H54 (cell line): ENCODE measurements at regions not wholly inside any gene's neighbourhood (a gene's known extent, or its start where the extent isn't known, plus 50 kb on each side); places are given as distances from the start of the nearest gene placed in this dataset.

Experiments
- DNase-seq: peaks from one replicate; pipeline ENCODE4 v3.0.0; 2011; ENCODE audit warnings: low spot score, mixed read lengths; ENCODE audit not compliant: insufficient read length
- FAIRE-seq: peaks from 3 replicates; lab custom pipeline; 2011; peaks lifted over from hg19 to GRCh38; lab: Jason Lieb, UNC
- POLR2A ChIP-seq: IDR thresholded peaks from 2 replicates; pipeline ENCODE4 v1.6.1; 2011; ENCODE audit warnings: low read depth, mild to moderate bottlenecking, low read length

DNA sequence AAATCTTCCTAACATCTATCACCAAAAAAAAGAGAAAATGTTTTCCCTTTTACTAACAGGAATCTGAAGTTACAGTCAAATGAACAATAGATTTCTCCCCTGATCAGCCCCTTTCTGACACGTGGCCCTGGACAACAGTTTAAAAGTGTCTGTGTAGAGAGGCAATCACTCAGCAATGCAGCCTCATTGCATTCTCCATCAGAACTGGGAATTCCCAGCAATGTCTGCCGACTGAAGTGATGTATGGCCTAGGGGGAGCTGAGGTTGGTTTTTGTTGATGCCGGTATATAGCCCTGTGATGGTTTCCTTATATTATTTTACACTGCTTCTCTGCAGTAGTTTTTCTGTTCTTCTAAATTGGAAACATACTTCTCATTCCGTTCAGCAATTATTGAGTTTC is 904.3 kb upstream of the CDH8 start:
- FAIRE-seq, result no peak
- no peak for DNase-seq
- no peak for TF ChIP-seq POLR2A

DNA sequence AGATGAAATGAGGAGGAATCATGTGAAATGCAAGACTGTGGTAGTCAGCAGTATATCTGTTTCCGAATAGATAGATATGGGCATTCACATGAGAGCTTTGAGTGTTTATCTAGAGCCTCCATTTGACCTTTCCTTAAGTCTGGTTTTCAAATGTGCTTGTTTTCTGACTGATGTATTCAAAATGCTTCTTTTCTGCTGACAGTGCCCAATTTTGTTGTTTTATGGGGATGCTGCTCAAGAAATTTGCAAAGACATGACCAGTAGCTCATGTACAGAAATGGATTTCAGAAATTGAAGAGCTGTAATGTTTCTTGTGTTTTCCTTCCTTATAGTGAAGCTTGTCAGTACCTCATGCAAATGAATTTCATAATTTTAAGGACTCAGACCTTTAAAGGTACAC is 903.4 kb upstream of the CDH8 start:
- DNase-seq, result no peak
- no peak for FAIRE-seq
- no peak for TF ChIP-seq POLR2A

DNA sequence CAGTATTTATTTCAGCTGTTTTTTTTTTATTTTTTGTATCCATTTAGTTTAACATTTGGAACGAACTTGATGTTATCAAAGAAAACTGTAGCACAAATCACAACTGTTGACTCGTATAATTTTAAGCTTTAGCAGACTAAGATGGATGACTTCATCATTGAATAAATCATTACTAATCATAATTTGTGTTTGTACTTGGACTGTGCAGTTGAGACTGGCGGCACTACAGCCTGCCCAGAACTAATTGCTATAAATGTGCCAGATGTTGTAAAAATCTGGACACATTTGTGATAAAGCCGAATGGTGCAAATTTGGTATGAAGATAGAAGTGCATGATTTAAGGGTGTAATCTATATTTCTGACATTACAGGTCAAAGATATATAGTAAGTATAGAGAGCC is 897.7 kb upstream of the CDH8 start:
- no peak for DNase-seq
- no peak for FAIRE-seq
- no peak for TF ChIP-seq POLR2A

DNA sequence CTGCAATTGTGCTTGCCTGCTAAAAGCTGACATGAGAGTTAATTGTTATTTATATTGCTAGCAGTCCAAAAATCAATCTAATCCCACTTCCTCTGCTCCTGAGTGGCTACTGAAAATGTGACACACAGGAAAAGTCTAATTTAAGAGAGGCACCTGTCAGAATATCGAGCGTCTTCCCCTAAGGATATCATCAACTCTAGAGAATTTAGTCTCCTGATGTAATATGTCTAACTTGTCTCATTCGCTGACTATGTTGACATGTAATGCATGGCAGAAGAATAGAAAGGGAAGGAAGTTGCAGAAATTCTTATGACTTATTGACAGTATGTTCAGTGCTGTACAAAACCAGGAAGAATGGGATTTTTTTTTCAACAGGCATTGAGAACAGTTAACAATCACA is 893.4 kb upstream of the CDH8 start:
- no peak for FAIRE-seq

DNA sequence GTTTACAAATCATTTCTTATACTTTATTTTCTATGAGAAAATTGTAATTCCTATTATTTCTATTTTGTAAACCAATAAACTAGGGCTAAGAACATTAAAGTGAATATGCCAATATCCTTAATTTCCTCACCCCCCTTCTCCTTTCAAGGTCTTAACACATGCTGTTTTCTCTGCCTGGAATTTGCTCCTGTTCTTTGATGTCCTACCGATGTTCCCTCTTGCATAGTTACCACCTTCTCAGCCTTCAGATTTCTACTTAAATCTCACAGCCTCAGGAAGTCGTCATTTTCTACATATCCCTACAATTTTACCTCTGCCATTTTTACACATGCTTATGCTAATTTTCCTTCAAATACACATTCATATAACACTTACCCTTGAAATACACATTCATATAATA is 890.9 kb upstream of the CDH8 start:
- no peak for TF ChIP-seq POLR2A
- DNase-seq (no peak), FAIRE-seq (no peak)

More for the DNA sequence above, 893.4 kb upstream of the CDH8 start:
- no peak for DNase-seq
- TF ChIP-seq POLR2A, result no peak

DNA sequence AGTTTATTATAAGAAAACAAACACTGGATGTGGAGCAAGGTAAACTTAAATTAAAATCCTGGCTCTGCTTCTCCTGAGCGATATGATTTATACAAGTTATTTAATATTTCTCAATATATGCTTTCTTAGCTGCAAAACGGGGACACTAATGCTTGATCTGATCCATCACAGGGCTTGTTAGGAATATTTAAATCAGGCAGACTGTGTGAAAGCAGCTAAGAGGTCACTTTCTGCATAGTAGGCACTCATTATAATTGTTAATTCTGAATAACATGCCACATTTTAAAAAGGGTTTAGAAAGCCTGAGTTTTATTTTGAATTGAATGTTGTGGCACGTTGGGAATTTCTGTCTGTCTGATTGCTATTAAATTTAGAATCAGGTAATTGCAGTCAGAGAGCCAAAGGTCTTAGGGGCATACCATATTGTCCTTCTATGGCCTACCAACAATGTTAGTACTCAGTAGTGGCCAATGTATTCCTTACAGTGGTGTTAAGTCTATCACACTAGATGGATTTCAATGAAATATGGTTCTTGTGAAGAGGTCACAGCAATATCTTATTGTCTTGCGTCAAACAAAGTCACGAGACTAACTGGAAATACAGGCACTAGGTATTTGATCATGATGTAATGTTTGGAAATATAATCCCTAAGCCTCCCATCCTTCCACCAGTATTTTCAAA is 890.0 kb upstream of the CDH8 start:
- DNase-seq (no peak), FAIRE-seq (no peak)
- no peak for TF ChIP-seq POLR2A

DNA sequence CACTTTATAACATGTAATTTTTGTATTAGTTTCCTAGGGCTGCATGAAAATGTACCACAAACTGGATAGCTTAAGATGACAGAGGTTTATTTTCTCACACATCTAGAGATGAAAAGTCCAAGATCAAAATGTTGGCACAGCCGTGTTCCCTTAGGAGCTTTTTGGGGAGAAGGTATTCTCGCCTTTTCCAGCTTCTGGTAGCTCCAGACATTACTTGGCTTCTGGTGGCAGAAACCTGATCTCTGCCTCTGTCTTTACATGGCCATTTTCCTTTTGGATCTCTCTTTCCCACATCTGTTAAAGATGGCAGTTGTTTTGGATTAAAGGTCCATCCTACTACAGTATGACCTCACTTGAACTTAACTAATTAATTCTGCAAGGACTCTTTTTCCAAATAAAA is 885.7 kb upstream of the CDH8 start:
- DNase-seq (no peak), FAIRE-seq (no peak)
- no peak for TF ChIP-seq POLR2A

DNA sequence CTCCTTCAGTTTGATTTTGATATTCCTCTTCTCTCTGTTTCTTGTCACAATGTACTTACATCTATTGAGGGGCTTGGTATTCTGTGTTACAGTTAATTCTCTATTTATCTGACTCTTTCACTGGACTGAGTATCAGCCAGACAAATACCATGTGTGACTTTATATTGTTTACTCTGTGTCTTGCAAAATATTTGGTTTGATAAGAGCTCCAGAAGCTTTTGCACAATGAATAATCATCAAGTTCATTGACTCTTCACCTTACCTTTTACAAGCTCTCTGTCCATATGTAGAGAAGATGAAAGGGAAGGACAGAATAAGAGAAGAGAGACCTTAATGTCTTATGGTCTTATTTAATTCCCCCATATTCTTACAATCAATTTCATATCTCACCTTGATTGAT is 877.7 kb upstream of the CDH8 start:
- no peak for FAIRE-seq
- no peak for TF ChIP-seq POLR2A
- no peak for DNase-seq

DNA sequence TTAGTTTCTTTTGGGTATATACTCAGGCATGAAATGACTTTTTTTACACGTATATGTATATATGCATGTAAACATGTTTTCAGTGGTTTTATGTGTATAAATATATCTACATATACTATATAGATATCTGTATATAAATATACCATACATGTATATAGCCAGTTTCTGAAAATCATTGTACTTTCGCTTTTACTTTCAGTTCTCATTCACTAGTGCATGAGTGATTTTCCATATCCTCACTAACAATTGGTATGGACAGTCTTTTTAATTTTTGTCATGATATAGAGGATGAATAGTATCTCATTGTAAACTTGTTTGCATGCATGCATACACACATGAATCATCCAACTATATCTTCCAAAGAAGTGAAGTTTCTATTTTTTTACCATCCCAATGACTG is 877.1 kb upstream of the CDH8 start:
- DNase-seq (no peak), FAIRE-seq (no peak)
- no peak for TF ChIP-seq POLR2A

DNA sequence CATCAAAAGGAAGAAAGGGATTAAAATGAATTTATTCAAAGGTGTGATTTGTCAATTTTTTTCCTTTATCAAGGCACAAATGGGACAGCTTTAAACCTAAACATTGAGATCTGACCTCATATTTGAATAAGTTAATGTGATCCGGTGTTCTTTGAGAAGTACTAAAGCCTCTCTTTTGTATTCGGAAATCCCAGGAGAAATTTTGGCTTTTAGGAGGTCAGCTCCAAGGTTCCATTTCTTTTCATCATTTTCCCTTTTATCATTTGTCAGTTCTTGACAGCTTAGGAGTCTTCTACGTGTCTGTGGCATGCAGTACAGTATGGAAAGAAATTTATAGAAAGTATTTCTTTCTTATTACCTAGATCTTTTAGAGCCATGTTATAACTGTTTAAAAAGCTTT is 873.4 kb upstream of the CDH8 start:
- TF ChIP-seq POLR2A, result no peak
- DNase-seq, result no peak
- no peak for FAIRE-seq

DNA sequence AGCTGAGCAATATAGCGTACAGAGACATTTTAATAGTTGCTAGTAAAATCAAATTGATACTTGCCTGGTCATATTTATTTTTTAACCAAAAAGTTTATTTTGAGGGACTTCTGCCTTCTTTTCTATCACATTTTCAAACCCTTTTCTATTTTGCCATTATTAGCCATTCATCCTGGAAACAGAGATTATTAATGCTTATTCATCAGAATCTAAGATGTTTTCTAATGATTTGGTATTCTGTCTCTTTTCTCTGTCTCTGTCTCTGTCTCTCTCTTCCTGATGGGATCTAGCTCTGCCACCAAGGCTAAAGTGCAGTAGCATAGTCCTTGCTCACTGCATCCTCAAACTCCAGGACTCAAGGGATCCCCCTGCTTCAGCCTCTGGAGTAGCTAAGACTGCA is 871.3 kb upstream of the CDH8 start:
- DNase-seq (no peak), FAIRE-seq (no peak)

DNA sequence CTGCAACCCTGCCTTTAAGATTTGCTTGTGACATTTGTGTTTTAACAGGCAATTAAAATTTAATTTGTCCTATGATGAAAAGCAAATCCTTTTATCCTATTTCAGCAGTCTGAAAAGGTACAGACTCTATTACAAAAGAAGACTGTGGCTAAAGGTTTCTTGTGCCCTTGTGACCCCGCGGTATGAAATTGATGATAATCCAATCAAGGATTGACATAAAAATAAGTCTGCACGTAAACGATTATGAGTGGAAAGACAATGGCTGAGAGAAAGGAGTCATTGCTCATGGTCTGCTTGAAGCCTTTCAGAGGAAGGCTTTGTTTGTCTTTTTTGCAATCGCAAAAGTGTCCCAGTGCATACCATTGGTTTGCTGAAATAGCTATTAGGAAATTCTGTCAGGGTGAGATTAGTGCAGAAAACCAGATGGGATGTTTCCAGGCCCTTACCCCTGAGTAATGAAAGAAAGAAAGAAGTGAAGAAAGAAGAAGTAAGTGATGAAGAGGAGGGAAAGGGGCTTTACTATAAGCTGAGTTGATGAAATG is 867.8 kb upstream of the CDH8 start:
- no peak for DNase-seq
- TF ChIP-seq POLR2A, result no peak
- FAIRE-seq, result no peak

More for the DNA sequence above, 871.3 kb upstream of the CDH8 start:
- no peak for TF ChIP-seq POLR2A

DNA sequence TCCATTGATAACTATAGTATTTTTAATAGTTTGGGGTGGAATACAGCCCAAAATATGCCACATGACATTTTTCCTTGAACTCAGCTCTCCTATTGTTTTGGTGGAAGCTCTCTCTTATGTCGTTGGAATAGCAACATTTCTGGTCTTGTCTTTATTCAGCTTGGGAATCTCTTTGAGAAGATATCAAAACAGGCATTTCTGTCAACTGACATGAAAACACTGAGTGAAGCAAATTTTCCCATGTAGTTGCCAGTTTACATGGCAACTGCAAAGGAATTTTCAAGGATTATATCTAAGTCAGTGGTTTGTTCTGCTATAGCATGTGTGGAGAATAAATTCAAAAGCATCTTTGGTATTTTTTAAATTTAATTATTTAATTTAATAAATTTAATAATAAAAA is 863.5 kb upstream of the CDH8 start:
- FAIRE-seq, result no peak
- TF ChIP-seq POLR2A, result no peak
- DNase-seq, result no peak

DNA sequence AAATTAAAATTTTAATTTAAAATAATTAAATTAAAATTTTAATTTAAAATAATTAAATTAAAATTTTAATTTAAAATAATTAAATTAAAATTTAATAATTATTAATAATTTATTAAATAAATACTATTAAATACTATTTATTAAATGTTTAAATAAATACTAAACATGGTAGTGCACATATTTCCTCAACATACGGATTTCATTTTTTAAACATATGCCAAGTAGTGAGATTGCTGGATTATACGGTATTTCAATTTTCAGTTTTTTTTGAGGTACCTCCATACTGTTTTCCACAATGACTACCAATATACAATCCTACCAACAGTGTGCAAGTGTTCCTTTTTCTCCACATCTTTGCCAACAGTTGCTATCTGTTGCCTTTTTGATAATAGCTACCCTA is 852.9 kb upstream of the CDH8 start:
- FAIRE-seq, result no peak
- no peak for DNase-seq
- no peak for TF ChIP-seq POLR2A

DNA sequence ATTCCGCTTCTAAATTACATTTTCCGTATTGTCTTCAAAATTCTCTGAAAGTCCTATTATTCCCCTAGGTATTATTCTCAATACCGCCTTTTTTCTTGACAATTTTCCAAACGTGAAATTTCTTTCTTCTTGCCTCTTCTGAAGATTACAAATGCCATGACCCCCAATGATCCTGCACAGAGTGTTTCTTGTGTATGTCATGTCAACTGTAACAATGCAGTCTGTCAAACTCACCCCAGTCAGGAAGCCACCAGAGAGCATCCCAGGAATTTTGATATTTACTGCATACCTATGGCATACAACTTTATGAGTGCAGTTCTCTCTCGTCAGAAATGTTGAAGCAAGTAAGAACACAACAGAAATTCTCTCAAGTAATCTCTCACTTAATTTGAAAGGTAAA is 847.3 kb upstream of the CDH8 start:
- DNase-seq (no peak), FAIRE-seq (no peak)
- no peak for TF ChIP-seq POLR2A
